ENCODE measurements at regions not wholly inside any gene's neighbourhood (a gene's known extent, or its start where the extent isn't known, plus 50 kb on each side); places are given as distances from the start of the nearest gene placed in this dataset.

DNA sequence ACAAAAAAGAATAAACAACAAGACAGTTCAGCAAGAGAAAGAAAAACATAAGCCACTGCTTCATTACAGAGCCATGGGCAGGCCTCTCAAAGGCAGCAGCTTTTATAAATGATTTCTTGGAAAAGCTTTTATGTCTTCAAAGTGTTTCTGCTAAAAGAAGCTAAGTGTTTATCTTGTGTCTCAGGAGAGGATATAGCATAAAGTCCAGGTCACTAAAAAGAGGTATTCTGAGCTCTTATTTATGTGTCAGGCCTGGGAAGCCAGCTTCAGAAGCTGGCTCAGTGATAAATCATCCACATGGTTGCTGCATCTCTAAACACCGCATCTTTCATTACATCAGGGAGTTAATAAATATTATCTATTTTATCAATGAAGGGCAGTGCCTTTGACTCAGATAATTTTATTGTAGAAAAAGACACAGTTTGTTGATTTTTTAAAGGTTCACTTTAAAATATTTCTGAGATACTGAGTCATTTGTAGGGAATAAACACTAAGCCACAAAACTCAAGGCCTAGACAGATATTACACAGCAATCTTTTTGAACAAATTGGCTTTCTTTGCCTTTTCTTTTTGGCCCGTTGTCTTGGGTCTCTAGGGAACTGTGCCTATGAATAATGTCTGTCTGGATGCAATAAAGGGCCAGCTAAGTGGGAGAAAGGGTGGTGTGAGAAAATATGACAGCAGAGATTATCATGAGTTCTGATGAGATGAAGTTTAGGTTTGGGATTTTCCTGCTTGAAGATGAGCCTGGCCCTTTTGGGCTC is 1086.6 kb downstream of the UQCRFS1 start:
- no peak overlapping the region for H3K9ac ChIP-seq (replicated peaks; ENCODE audit: extremely low read depth, insufficient read depth, low read length)

More for the DNA sequence above, 1086.6 kb downstream of the UQCRFS1 start:
- no TSS peak for BruUV-seq (replicated peaks)
- CTCF ChIA-PET: no interaction called here
- dilution Hi-C loops (cut with MboI; ENCODE audit: extremely low pct_ligation_motif_present, low sequenced_read_pairs): no loop called here
- DNase-seq (ENCODE audit: low read depth, low spot score): no peak
- Histone ChIP-seq H3K4me1 (ENCODE audit: control insufficient read depth, extremely low read depth, insufficient read depth, low read length) (no peaks in the 10 kb centered on the region), H3K4me3 (replicated peaks in 1 of 3; ENCODE audit: insufficient read depth in 1 of 3, low read depth in 1 of 3, low read length in 3 of 3) (no peak overlapping the region), H3K9me1 (replicated peaks; ENCODE audit: control insufficient read depth, extremely low read depth, insufficient read depth, low read length) (no peaks in the 10 kb centered on the region), H3K9me3 (replicated peaks; ENCODE audit: control insufficient read depth, insufficient read depth, low read length) (peaks cover 4% of the 10 kb centered on the region), H3K4me2 (ENCODE audit: insufficient read depth, low read length) (no peak overlapping the region), H3K36me3 (ENCODE audit: control insufficient read depth in 2 of 2, extremely low read depth in 1 of 2, insufficient read depth in 2 of 2, low read length in 2 of 2) (no peaks in the 10 kb centered on the region), H3K27me3 (ENCODE audit: control insufficient read depth in 2 of 2, insufficient read depth in 2 of 2, low read length in 2 of 2) (no peaks in the 10 kb centered on the region), H3K79me2 (ENCODE audit: control insufficient read depth, insufficient read depth, low read length) (no peaks in the 10 kb centered on the region), H3K27ac (ENCODE audit: insufficient read depth, low read depth, low read length) (no peak overlapping the region), H4K20me1 (replicated peaks; ENCODE audit: control insufficient read depth, extremely low read depth, insufficient read depth, low read length) (no peaks in the 10 kb centered on the region), H2AFZ (ENCODE audit: low read depth, low read length) (no peak overlapping the region)
- POLR2A ChIA-PET: no interaction called here
- no peak for FAIRE-seq
- no peak for TF ChIP-seq POLR2AphosphoS5 (IDR thresholded peaks at IDR 0.05; ENCODE audit: insufficient read depth, low read depth, low read length)
- TF ChIP-seq POLR2A (IDR thresholded peaks at IDR 0.05; ENCODE audit: low read depth, low read length): no peak
- no peak for TF ChIP-seq EZH2 (IDR thresholded peaks at IDR 0.05; ENCODE audit: borderline replicate concordance, low read depth, low read length, severe bottlenecking)
- TF ChIP-seq, protein P1, sequence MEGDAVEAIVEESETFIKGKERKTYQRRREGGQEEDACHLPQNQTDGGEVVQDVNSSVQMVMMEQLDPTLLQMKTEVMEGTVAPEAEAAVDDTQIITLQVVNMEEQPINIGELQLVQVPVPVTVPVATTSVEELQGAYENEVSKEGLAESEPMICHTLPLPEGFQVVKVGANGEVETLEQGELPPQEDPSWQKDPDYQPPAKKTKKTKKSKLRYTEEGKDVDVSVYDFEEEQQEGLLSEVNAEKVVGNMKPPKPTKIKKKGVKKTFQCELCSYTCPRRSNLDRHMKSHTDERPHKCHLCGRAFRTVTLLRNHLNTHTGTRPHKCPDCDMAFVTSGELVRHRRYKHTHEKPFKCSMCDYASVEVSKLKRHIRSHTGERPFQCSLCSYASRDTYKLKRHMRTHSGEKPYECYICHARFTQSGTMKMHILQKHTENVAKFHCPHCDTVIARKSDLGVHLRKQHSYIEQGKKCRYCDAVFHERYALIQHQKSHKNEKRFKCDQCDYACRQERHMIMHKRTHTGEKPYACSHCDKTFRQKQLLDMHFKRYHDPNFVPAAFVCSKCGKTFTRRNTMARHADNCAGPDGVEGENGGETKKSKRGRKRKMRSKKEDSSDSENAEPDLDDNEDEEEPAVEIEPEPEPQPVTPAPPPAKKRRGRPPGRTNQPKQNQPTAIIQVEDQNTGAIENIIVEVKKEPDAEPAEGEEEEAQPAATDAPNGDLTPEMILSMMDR (IDR thresholded peaks at IDR 0.05; ENCODE audit: extremely low read depth in 1 of 2, insufficient read depth in 1 of 2, low read depth in 1 of 2, low read length in 2 of 2): no peak
- no peak for TF ChIP-seq JUN (IDR thresholded peaks at IDR 0.05; ENCODE audit: borderline replicate concordance, insufficient read depth, insufficient read length, low read depth)
- TF ChIP-seq GATA2 (IDR thresholded peaks at IDR 0.05; ENCODE audit: insufficient read depth, insufficient read length, low read depth, low read length): no peak
- no peak for TF ChIP-seq MYC (IDR thresholded peaks at IDR 0.05; ENCODE audit: low read depth, low read length)
- no peak for TF ChIP-seq MAX (IDR thresholded peaks at IDR 0.05; ENCODE audit: insufficient read depth, insufficient read length)
- no peak for TF ChIP-seq FOS (IDR thresholded peaks at IDR 0.05; ENCODE audit: borderline replicate concordance, insufficient read depth, low read length)
- intact Hi-C loops (cut with micrococcal nuclease): no loop called here

Measured in endothelial cell of umbilical vein (primary cell).